Islet of Langerhans (tissue), 1 donor: ENCODE measurements at regions not wholly inside any gene's neighbourhood (a gene's known extent, or its start where the extent isn't known, plus 50 kb on each side); places are given as distances from the start of the nearest gene placed in this dataset.
"Not testable (repeated sequence)": the region's sequence is repeated elsewhere in the genome, so short reads cannot be mapped to it uniquely, and the experiment has no call there.

Experiments used
- FAIRE-seq: peaks from one replicate; lab custom pipeline; 2011; peaks lifted over from hg19 to GRCh38; lab: Jason Lieb, UNC

- FAIRE-seq = no peak
Measured at GRCh38 chr3:26763723-26764122, 141.2 kb downstream of the LRRC3B start.

GRCh38 chr3:26766031-26766430, 143.5 kb downstream of the LRRC3B start:
- no peak for FAIRE-seq

DNA sequence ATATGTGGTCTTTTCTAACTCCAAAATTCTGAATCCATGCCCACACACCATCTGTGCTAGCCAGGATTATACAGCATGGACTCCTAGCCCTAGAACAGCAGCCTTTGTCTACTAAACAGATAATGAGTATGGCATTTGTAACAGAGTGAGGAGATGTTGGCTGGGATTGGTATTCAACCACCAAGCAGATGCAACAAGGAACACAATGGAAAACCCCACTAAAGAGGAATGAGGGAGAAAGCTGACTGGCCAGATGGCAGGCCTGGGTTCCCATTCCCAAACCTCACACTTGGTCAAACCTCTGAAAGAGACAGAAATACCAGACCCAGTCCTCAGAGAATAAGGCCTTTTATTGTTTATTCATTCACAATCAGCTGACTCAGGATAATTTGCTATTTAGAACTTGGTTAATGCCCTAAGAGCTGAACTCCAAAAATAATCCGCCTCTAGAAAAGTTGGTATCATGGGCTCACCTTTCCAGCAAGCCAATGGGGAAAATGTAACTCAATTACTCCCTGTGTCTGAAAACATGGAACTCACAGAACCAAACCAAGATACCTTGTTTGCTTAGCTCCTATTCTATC, 145.6 kb downstream of the LRRC3B start:
- FAIRE-seq = no peak

DNA sequence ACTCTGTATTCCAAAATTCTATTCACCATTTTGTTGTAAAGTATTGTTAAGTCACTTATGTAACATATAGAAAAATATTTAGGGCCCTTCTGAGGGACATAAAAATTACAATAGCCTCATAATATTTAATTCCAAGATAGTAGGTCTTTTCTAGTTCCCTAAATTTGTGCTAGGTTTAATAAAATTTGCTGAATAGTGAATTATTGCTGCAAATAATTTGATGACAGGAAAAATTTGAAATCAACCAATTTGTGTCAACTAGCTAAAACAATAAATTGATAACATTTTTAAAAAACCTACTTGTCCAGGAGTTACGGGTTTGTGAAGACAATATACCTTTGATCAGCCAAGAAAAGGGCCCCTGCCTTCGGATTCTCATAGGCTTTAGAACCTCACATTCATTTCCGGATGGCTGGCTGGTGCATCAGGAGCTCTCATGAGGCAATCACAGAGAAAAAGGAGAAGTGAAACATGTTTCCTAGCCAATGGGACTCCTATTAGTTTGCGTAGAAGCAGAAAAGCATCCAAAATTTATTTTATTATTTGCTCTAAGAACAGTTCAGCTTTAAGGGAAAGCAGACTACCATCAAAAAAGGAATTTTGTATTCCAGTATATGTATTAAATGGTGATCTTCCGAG, 177.2 kb downstream of the LRRC3B start:
- no peak for FAIRE-seq

DNA sequence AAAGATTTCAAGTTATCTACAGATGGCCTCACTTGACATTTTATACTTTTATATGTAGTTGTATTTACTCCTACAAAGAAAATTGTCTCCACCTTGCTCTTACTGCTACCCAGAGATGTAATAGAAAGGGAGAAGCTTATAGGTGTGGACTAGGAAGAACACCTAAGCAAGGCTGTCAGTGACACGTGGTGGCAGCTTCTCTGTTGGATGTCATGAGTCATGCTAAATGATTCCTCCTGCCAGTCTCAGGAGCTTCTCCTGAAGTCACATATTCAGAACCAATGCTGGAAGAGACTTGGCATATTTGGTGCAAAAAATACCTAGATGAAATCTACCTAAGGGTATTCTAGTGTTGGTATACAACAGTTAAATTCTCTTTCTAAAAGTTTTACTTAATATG, 184.7 kb downstream of the LRRC3B start:
- no peak for FAIRE-seq

- FAIRE-seq = no peak
Measured at GRCh38 chr3:26825454-26825853, 202.9 kb downstream of the LRRC3B start.

GRCh38 chr3:26827169-26827568, 204.6 kb downstream of the LRRC3B start:
- FAIRE-seq = no peak

- FAIRE-seq = no peak
Measured at GRCh38 chr3:26838026-26838425, 215.5 kb downstream of the LRRC3B start.

DNA sequence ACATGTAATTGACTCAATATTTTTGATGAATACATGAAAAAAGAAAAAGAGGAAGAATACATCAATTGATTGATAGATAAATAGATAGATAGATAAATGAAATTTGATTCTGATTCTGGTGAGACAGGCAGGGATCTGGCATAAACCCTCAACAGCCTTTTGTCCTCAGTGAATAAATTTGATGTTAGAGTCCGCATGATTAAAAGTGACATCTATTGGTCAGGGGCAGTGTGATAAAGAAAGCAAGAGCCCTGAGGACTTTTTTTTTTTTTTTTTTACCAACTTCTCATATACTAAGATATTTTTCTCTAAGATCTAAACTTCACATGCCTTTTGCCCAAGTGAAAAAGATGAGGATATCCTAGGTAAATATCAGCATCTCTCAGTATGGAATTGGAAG, 216.4 kb downstream of the LRRC3B start:
- no peak for FAIRE-seq

GRCh38 chr3:26840272-26840870, 217.8 kb downstream of the LRRC3B start:
- FAIRE-seq = no peak

DNA sequence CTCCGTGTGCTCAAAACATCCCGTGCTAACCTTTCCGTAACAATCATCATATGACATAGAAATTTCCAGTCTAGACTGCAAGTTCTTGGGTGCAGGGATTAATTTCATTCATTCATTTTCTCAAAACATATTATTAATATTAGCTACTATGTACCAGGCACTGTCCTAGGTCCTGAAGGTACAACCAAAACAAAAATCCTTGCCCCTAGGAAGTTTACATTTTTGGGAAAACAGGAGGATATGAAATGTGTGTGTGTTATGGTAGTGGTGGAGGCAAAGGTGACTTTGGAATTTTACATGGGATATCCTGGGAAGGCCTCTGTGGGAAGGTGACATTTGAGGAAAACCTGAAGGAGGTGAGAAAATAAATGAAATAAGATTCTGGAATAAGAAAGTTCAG, 222.6 kb downstream of the LRRC3B start:
- no peak for FAIRE-seq

DNA sequence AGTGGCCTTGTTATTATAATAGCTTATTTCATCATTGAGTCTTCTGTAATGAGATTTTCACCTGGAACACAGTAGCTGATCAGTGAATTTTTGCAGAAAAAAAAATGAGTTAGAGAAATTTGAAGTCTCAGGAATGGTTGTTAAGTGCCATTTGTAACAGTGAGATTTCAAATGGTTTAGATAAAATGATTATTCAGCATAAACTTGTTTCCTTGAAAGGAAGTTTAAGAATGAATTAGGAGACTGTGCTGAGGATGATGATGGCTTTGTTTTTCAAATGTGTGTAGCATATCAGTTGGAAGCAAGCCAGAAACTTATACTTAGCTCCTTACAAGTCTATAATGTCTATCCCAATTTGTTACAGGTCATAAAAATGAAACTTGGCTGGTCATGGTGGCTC, 225.1 kb downstream of the LRRC3B start:
- FAIRE-seq = no peak

- no peak for FAIRE-seq
Measured at GRCh38 chr3:26894443-26894842, 271.9 kb downstream of the LRRC3B start.

GRCh38 chr3:26915208-26915607, 292.6 kb downstream of the LRRC3B start:
- no peak for FAIRE-seq

DNA sequence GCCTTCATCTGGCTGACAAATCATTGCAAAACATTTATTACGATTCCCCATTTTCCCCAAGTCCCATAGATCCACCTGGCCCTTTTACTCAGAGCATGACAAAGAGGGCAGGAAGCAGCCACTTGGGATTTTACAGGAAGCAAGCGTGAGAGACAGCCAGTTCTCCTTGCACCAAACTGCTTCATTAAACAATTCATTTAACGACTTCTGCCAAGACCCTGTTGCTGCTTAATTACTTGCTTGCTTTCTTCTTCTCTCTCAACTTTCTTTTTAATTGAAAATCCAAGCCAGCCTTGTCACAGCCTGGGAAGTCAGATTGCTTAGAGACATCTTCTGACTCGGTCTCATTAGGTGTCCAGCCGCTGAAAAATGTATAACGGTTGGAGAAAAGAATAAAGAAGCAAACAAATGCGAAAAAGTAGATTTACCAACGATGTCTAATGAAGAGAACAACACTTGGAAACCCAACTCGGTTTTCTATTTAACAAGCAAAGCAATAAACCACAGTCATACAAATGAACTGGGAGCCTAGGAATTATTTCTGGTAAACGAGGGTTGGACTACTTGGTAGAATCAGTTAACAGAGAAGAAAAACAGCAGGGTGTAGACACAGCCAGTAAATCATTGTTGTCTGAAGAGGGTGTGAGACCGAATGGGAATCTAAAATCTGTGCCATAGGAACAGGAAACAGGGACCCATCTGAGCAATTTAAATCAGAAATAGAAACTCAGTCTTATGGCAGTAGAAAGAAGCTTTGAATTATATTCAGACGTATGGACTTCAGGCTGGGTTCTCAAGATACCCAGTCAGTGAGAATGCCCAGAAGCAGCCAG, 298.3 kb downstream of the LRRC3B start:
- no peak for FAIRE-seq

GRCh38 chr3:26931896-26932295, 309.3 kb downstream of the LRRC3B start:
- no peak for FAIRE-seq

- no peak for FAIRE-seq
Measured at GRCh38 chr3:26932752-26933151, 310.2 kb downstream of the LRRC3B start.

DNA sequence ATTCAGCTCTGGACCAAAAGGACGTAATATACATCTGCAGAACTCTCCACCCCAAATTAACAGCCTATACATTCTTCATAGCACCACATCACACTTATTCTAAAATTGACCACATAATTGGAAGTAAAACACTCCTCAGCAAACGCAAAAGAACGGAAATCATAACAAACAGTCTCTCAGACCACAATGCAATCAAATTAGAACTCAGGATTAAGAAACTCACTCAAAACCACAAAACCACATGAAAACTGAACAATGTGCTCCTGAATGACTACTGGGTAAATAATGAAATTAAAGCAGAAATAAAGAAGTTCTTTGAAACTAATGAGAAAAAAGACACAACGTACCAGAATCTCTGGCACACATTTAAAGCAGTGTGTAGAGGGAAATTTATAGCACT, 322.9 kb downstream of the LRRC3B start:
- not testable (repeated sequence) for FAIRE-seq

- FAIRE-seq = no peak
Measured at GRCh38 chr3:26960382-26960781, 337.8 kb downstream of the LRRC3B start.

GRCh38 chr3:26962492-26963360, 340.2 kb downstream of the LRRC3B start:
- no peak for FAIRE-seq

DNA sequence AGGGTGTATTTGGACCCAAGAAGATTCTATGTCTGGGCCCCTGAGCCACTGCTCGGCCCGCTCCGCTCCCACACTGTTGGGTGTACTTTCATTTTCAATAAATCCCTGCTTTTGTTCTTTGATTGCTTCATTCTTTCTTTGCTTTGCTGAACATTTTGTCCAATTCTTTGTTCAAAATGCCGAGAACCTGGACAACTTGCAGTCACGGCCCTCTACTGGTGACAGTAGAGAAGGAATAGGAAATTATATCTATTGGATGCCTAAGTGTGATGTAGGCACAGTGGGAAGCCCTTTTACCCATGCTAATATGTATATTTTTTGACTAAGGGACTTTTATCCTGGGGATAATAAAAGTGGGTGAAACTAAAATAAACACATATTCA, 340.8 kb downstream of the LRRC3B start:
- no peak for FAIRE-seq

GRCh38 chr3:26964313-26964712, 341.7 kb downstream of the LRRC3B start:
- no peak for FAIRE-seq
